Cardiac muscle cell (in vitro differentiated cells and primary cell): ENCODE measurements at regions not wholly inside any gene's neighbourhood (a gene's known extent, or its start where the extent isn't known, plus 50 kb on each side); places are given as distances from the start of the nearest gene placed in this dataset.

ENCODE experiments used
- DNase-seq, 2 donors: peaks; one replicate each; pipeline versions ENCODE4 v3.0.0 to v3.0.0-alpha.2; 2010 to 2017; ENCODE audit warnings: low read depth in 1 of 2, low spot score in 1 of 2
- H3K27ac ChIP-seq: fragments of 200-600 bp; sonication (generic); 2 replicates; pipeline ENCODE4 v1.5.1; 2016
- H3K27me3 ChIP-seq: fragments of 200-600 bp; sonication (generic); 2 replicates; pipeline ENCODE4 v1.6.0; 2016; ENCODE audit warnings: control low read depth
- H3K36me3 ChIP-seq: fragments of 200-600 bp; sonication (generic); 2 replicates; pipeline ENCODE4 v1.5.1; 2016; ENCODE audit warnings: control low read depth
- H3K4me1 ChIP-seq: fragments of 200-600 bp; sonication (generic); 2 replicates; pipeline ENCODE4 v1.8.1; 2017; ENCODE audit warnings: low read depth, mild to moderate bottlenecking, mixed run types
- H3K4me3 ChIP-seq: fragments of 200-600 bp; sonication (generic); 2 replicates; pipeline ENCODE4 v1.5.1; 2016; ENCODE audit warnings: mild to moderate bottlenecking
- H3K9me3 ChIP-seq: fragments of 200-600 bp; sonication (generic); 2 replicates; pipeline ENCODE4 v1.5.1; 2017; ENCODE audit warnings: low read depth, mild to moderate bottlenecking, control low read depth
- CTCF ChIP-seq: IDR thresholded peaks from 2 replicates; pipeline ENCODE4 v1.5.1; 2012; ENCODE audit warnings: low read depth, mild to moderate bottlenecking, low read length

DNA sequence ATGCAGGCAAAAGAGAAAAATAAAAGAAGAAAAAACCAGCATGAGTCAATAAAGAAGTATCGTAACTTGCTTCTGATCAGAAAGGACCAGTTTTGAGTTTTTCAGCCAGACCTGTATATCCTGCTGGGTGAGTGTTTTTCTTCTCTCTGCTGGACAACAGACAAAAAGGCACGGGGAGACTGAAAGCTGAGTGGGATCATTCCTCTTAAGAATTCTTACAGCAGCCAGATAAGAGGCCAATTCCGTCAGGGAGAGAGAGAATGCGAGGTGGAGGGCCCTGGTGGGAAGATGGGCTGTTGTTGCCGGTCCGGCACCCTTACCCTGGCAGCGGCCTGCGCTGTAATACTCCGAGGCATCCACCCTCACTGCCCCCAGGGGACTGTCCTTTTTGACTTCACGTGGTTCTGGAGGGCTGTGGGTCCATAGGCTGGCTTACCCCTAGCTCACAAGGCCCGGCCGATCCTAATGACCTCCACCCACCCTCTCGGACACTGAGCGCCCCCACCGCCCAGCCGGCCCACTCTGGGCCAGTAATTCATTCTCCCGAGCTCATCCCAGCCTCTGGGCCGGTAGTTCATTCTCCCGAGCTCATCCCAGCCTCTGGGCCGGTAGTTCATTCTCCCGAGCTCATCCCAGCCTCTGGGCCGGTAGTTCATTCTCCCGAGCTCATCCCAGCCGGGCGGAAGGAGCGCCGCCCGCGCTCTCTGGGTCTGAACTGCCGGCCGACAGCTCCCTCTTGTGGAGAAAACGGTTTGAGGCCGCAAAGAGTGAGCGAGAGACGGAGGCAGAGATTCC lies 118.3 kb upstream of the SIRPA start:
- peaks cover 18% of the 10 kb centered on the region for H3K27me3 ChIP-seq
- no peaks in the 10 kb centered on the region for H3K36me3 ChIP-seq
- no peaks in the 10 kb centered on the region for H3K9me3 ChIP-seq
- TF ChIP-seq CTCF = peak; percentile 81
- DNase-seq = peak; percentile 92 to 95
- H3K27ac ChIP-seq = peak overlapping the region; percentile 79
- H3K4me1 ChIP-seq = peaks cover 8% of the 10 kb centered on the region
- peak overlapping the region; percentile 69 for H3K4me3 ChIP-seq

GRCh38 chr20:1775117-1775516 lies 117.5 kb upstream of the SIRPG start:
- no peaks in the 10 kb centered on the region for H3K36me3 ChIP-seq
- no peak overlapping the region for H3K4me3 ChIP-seq
- DNase-seq = peak in 1 of 2 donors; percentile 60
- H3K9me3 ChIP-seq = no peaks in the 10 kb centered on the region
- no peak overlapping the region for H3K27ac ChIP-seq
- H3K4me1 ChIP-seq = peaks cover 8% of the 10 kb centered on the region
- no peak for TF ChIP-seq CTCF
- peaks cover 7% of the 10 kb centered on the region for H3K27me3 ChIP-seq

DNA sequence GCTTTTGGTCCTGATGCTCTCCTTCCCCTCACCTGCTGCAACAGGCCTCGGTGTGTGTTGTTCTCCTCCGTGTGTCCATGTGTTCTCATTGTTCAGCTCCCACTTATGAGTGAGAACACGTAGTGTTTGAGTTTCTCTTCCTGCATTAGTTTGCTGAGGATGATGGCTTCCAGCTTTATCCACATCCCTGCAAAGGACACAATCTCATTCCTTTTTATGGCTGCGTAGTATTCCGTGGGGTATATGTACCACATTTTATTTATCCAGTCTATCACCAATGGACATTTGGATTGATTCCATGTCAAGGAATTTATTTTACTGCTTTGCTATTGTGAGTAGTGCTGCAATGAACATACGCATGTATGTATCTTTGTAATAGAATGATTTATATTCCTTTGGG lies 116.9 kb upstream of the SIRPG start:
- no peak for DNase-seq
- Histone ChIP-seq H3K4me1 (peaks cover 8% of the 10 kb centered on the region), H3K27ac (no peak overlapping the region), H3K27me3 (peaks cover 7% of the 10 kb centered on the region), H3K9me3 (no peaks in the 10 kb centered on the region), H3K36me3 (no peaks in the 10 kb centered on the region), H3K4me3 (no peak overlapping the region)
- no peak for TF ChIP-seq CTCF

- H3K4me3 ChIP-seq = no peak overlapping the region
- no peak overlapping the region for H3K27ac ChIP-seq
- TF ChIP-seq CTCF = no peak
- H3K27me3 ChIP-seq = peaks cover 9% of the 10 kb centered on the region
- no peaks in the 10 kb centered on the region for H3K36me3 ChIP-seq
- H3K9me3 ChIP-seq = no peaks in the 10 kb centered on the region
- DNase-seq = no peak
- H3K4me1 ChIP-seq = peaks cover 8% of the 10 kb centered on the region
Measured at GRCh38 chr20:1773816-1774215, 116.2 kb upstream of the SIRPG start.

- no peaks in the 10 kb centered on the region for H3K9me3 ChIP-seq
- H3K36me3 ChIP-seq = no peaks in the 10 kb centered on the region
- no peak for TF ChIP-seq CTCF
Measured at GRCh38 chr20:1769491-1769890, 111.9 kb upstream of the SIRPG start.

More at GRCh38 chr20:1769491-1769890, 111.9 kb upstream of the SIRPG start:
- Histone ChIP-seq H3K4me3 (no peak overlapping the region), H3K27ac (no peak overlapping the region), H3K27me3 (peaks cover 30% of the 10 kb centered on the region), H3K4me1 (no peaks in the 10 kb centered on the region)
- no peak for DNase-seq
